Stimulated activated naive CD4-positive, alpha-beta T cell treated with Interleukin-2 at 50 U/mL for 16 hours (primary cell): ENCODE measurements at regions not wholly inside any gene's neighbourhood (a gene's known extent, or its start where the extent isn't known, plus 50 kb on each side); places are given as distances from the start of the nearest gene placed in this dataset.

Experiments
- DNase-seq: peaks from one replicate; lab custom pipeline; 2025; lab: John Stamatoyannopoulos, UW

DNA sequence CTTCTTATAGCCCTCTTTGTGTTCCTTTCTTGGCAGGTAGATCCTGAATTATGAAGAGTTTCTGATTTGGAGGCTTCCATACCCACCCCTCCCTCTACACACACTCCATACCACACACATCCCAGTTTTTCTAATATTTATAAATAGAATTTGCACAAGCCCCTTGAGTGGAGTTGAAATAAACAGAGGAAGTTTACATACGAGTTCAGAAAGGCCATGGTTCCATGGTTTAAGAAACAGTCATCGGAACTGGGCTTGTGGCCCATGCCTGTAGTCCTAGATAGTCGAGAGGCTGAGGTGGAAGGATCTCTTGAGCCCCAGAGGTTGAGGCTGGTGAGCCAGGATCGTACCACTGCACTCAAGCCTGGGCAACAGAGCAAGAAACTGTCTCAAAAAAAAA lies 62.7 kb upstream of the TANC1 start:
- DNase-seq, result no peak

DNA sequence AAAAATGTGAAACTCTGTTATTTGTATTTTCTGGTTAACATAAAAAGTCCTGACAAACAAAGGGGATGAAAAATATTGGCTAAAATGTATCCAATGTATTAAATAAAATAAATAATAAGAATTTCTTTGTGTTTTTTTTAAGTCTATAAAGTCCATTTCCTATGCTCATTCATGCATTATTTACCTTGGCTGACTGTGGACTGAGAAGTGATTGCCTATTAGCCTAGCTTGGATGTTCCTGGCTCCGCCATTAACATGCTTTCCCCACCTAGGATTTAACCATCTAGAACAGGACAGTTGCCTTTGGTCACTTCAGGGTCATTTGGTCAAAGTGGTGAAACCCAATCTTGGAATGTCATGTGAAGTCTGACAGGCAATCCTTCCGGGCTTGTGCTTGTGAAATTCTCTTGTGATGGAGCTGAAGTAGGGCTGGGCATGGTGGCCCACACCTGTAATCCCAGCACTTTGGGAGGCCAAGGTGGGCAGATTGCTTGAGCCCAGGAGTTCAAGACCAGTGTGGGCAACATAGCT lies 60.4 kb upstream of the TANC1 start:
- DNase-seq, result no peak

DNA sequence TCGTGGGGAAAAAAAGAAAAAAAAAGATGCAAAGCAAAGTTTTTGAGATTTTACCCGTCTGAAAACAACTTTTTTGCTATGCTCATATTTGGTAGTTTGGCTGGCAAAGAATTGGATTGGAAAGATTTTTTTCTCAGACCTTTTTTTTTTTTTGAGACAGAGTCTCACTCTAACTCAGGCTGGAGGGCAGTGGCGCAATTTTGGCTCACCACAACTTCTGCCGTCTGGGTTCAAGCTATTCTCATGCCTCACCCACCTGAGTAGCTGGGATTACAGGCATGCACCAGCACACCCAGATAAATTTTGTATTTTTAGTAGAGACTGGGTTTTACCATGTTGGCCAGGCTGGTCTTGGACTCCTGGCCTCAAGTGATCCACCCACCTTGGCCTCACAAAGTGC lies 56.3 kb upstream of the TANC1 start:
- DNase-seq, result no peak

DNA sequence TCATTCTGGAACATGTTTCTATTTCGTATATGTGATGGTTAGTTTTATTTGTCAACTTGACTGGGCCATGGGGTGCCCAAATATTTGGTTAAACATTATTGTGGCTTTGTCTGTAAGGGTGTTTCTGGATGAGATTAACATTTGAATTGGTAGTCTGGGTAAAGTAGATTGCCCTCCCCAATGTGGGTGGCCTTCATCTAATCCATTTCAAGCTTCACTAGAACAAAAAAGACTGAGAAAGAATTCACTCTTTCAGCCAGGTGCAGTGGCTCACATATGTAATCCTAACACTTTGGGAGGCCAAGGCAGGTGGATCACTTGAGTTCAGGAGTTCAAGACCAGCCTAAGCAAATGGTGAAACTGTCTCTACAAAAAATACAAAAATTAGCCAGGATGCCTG lies 55.7 kb upstream of the TANC1 start:
- no peak for DNase-seq

DNA sequence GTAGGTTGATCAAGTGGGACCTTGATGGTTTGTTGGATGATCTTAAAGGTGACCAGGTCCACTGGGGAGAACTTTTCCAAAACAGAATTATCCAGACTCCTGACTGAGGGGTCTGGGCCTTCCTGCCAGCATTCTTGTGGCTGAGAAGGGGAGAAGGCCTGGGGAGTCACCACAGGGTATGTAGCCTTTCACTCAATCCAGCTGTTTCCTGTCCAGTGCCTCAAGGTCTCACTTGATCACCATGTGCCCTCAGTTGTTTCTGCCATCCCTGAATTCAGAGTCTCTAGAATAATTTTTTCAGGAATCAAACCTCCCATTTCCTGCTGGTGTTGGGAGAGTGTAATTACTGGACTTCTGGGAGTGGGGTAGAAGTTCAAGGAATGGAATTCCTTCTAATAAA lies 54.4 kb upstream of the TANC1 start:
- DNase-seq, result no peak

DNA sequence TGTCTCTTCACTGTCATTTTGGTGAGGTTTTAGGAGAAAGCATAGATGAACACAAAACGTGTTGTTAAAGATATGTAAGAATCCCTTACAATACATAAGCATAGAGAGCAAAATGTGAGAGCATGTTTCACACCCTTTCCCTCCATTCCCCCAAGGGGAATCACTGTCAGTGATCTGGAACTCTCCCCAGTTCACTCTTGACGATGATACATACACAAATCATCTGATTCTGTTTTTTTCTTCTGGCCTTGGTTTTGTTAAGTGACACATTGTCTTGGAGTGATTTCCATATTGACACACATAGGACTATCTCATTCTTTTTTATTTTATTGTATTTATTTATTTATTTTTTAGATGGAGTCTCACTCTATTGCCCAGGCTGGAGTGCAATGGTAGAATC lies 53.7 kb upstream of the TANC1 start:
- no peak for DNase-seq

DNA sequence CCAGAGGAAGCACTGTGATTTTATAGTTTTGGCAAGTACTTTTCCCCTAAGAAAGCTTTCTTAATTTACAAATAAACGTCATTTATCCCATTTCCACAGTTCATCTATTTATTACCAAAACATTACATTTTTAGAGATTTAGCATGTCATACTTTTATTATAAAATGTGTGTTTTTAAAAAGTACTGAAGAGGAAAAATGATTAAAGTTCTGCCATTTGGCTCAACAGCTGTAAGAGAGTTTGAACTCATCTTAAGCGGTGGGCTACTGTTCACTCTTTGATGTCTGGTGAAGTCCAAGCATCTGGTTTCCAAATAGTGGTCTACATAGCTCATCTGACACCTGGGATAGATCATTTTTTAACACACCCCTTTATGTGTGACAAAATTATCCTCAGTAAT lies 51.3 kb upstream of the TANC1 start:
- no peak for DNase-seq

DNA sequence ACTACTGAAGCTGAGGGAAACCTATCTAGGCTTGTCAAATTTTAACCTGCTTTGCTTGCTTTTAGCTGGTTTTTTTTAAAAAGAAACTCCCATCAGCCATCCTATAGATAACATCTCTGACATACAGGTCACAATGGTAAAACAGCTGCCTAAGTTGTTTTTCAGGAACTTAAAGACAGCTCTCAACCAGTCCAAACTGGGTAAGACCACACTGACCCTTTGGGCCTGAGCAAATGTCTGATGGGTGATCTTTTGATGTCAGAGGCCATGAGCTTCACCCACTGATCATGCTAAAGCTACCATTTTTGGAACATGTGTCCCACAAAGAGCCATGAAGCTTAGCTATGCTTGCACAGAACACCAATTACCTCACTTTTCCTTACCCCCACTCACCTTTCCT lies 50.0 kb upstream of the TANC1 start:
- no peak for DNase-seq
